ENCODE measurements at regions not wholly inside any gene's neighbourhood (a gene's known extent, or its start where the extent isn't known, plus 50 kb on each side); places are given as distances from the start of the nearest gene placed in this dataset.

DNA sequence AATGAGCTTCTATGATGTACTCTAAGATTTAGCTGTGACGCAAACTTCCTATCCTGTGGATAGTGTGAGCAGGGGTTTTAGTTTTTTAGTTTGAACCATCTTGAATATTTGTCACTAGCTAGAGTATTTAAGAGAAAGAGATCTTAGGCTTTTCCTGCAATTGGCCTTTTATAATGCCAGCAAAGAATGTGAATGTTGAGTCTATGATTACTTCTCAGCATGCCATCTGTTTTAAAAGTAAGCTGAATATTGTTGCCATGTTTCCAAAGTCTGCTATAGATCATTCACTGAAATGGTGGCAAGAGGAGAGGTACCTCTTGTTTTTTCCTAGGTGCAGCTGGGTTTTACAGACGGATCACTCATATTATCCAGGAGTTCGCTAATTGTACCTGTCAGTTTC, 1783.6 kb upstream of the FLRT2 start (continued):
- TF ChIP-seq ZNF462 (CRISPR knock-in tag; IDR thresholded peaks at IDR 0.05) (no peak), ZNF114 (CRISPR knock-in tag; IDR thresholded peaks at IDR 0.05) (no peak), NANOG (IDR thresholded peaks at IDR 0.05; ENCODE audit: borderline replicate concordance) (no peak), POLR2AphosphoS5 (IDR thresholded peaks at IDR 0.05; ENCODE audit: low read depth) (no peak), JUNB (IDR thresholded peaks at IDR 0.05; ENCODE audit: unreplicated experiment) (no peak), EZH2phosphoT487 (IDR thresholded peaks at IDR 0.05; ENCODE audit: unreplicated experiment) (no peak), STAT1 (IDR thresholded peaks at IDR 0.05; ENCODE audit: unreplicated experiment) (no peak), EZH2 (IDR thresholded peaks at IDR 0.05; ENCODE audit: low read depth, unreplicated experiment) (no peak)

- Mint-ChIP-seq H3K36me3 (ENCODE audit: low read depth) (no peaks in the 10 kb centered on the region), H3K27ac (no peak overlapping the region), H3K9me3 (no peaks in the 10 kb centered on the region), H3K27me3 (ENCODE audit: insufficient read depth, low read depth, poor library complexity) (no peaks in the 10 kb centered on the region), H3K4me3 (no peak overlapping the region), H3K4me1 (no peaks in the 10 kb centered on the region)
- no peak overlapping the region for H2AFZ ChIP-seq
- H3K27me3 ChIP-seq (ENCODE audit: insufficient read depth) = no peaks in the 10 kb centered on the region
- TF ChIP-seq, protein P1, sequence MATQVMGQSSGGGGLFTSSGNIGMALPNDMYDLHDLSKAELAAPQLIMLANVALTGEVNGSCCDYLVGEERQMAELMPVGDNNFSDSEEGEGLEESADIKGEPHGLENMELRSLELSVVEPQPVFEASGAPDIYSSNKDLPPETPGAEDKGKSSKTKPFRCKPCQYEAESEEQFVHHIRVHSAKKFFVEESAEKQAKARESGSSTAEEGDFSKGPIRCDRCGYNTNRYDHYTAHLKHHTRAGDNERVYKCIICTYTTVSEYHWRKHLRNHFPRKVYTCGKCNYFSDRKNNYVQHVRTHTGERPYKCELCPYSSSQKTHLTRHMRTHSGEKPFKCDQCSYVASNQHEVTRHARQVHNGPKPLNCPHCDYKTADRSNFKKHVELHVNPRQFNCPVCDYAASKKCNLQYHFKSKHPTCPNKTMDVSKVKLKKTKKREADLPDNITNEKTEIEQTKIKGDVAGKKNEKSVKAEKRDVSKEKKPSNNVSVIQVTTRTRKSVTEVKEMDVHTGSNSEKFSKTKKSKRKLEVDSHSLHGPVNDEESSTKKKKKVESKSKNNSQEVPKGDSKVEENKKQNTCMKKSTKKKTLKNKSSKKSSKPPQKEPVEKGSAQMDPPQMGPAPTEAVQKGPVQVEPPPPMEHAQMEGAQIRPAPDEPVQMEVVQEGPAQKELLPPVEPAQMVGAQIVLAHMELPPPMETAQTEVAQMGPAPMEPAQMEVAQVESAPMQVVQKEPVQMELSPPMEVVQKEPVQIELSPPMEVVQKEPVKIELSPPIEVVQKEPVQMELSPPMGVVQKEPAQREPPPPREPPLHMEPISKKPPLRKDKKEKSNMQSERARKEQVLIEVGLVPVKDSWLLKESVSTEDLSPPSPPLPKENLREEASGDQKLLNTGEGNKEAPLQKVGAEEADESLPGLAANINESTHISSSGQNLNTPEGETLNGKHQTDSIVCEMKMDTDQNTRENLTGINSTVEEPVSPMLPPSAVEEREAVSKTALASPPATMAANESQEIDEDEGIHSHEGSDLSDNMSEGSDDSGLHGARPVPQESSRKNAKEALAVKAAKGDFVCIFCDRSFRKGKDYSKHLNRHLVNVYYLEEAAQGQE (IDR thresholded peaks at IDR 0.05; ENCODE audit: unreplicated experiment) = no peak
- TF ChIP-seq STAT1 (IDR thresholded peaks at IDR 0.05; ENCODE audit: unreplicated experiment) = no peak
- H4K20me1 ChIP-seq (replicated peaks; ENCODE audit: insufficient read depth) = no peaks in the 10 kb centered on the region
- H3K4me2 ChIP-seq = no peak overlapping the region
- no peak overlapping the region for H3K4me3 ChIP-seq
- DNase-seq (ENCODE audit: low spot score) (no peak), ATAC-seq (no peak)
- H3K4me1 ChIP-seq (ENCODE audit: insufficient read depth) = no peaks in the 10 kb centered on the region
- H3K36me3 ChIP-seq (ENCODE audit: insufficient read depth) = no peaks in the 10 kb centered on the region
- no peak overlapping the region for H3K27ac ChIP-seq (ENCODE audit: low read depth)
- H3F3A ChIP-seq (replicated peaks; ENCODE audit: low read depth) = no peaks in the 10 kb centered on the region
- H3K79me2 ChIP-seq (replicated peaks; ENCODE audit: insufficient read depth) = no peaks in the 10 kb centered on the region
- no peaks in the 10 kb centered on the region for H3K9me2 ChIP-seq (ENCODE audit: insufficient read depth)
Observed at GRCh38 chr14:83757916-83758315, 1772.0 kb upstream of the FLRT2 start.

Data from GM23338 (cell line).